HG03060 (cell line): ENCODE measurements at regions not wholly inside any gene's neighbourhood (a gene's known extent, or its start where the extent isn't known, plus 50 kb on each side); places are given as distances from the start of the nearest gene placed in this dataset.

Source experiments
- ATAC-seq: cut with Tn5 transposase; IDR thresholded peaks from one replicate; pipeline ENCODE4 v1.9.1; 2021; ENCODE audit warnings: low read depth, moderate number of reproducible peaks; ENCODE audit not compliant: unreplicated experiment

GRCh38 chr2:207401338-207401737 is 128.4 kb upstream of the CREB1 start:
- no peak for ATAC-seq

GRCh38 chr2:207403141-207403540 is 126.6 kb upstream of the CREB1 start:
- no peak for ATAC-seq

DNA sequence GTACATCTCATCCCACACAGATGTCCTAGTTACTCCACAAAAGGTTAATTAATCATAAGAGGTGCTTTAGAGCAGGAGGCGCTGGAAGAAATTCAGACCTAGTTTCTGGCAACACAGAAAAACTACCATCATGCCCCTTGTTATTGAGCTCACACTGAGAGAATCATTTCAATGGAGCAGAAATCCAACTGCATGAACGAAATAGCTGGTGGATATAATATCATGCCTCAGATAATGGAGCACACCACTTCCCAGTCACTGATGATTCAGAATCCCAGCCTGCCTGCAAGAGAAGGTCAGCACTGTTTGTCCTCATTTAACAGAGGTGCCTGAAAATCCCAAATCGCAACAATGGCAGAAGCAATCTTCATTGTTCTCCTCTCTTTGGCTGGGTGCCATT is 125.8 kb upstream of the CREB1 start:
- no peak for ATAC-seq

DNA sequence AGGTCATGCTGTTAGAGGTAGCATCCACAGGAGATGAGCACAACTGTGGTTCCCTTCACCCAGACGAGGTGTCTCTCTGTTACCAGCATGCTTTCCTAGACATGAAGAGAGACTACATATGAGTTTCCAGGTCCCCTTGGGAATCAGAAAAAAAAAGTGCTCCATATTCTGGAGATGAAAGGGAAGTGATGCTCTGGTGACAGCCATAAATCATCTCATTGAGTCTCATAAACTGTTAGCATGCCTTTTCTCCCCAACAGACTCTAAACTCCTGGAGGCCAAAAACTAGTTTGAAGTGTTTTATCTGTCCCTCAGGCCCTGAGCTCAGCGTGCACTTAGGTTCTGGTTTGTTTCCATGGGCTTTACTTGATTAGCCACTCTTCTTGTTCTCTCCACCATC is 124.6 kb upstream of the CREB1 start:
- no peak for ATAC-seq

DNA sequence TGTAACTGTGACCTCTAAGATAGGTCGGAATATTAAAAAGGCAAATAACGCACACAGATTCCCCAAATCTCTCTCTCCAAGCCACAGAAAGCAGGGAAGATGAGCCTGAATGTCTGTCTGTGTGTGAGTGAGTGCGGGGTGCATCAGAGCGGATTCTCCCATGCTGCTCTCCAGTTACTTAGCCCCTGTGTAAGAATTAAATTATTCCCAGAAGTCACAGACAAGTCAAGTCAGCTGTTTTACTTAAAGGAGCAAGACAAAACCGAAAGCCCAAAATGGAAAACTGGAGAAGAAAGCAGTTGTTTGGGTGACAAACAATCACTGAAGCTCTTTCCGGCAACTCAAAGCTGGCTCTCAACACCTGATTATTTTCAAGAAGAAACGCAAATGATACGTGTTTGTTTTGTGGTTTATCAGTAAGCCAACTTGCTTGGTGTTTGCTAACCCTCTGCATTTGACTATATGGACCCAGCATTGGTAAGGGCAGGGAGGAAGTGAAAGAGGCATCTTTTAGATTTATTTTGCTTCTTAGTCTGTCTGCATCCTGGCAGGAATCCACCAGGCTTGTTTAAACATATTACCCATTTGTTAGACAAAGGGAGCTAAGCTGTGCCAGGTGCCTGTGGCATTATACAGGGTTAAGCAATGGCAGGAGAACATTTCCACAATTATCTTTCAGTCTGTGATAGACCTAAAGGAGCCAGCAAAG is 121.5 kb upstream of the CREB1 start:
- peak; percentile 93 for ATAC-seq

DNA sequence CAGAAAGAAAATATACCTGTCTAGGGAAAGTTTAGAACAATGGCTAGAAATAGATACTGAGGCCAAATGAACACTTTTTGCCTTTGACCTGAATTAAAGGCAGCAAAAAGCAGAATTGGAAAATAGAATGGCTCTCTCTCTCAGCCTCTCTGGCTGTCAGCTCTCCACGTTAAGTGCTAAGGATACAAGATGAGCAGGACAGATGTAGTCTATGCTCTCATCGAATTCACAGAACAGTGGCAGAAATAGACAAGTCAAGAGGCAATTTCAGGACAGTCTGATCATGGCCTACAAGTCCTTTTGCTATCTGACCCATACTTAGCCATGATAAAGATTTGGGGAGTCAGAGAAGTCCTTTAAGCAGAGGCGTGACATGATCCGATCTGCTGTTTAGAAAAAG is 120.2 kb upstream of the CREB1 start:
- no peak for ATAC-seq

GRCh38 chr2:207412787-207413310 is 116.9 kb upstream of the CREB1 start:
- no peak for ATAC-seq

GRCh38 chr2:207413376-207413907 is 116.3 kb upstream of the CREB1 start:
- ATAC-seq = no peak

- no peak for ATAC-seq
These were observed 113.7 kb upstream of the CREB1 start for GRCh38 chr2:207416111-207416510.

- no peak for ATAC-seq
These were observed 112.9 kb upstream of the CREB1 start for GRCh38 chr2:207416900-207417299.

DNA sequence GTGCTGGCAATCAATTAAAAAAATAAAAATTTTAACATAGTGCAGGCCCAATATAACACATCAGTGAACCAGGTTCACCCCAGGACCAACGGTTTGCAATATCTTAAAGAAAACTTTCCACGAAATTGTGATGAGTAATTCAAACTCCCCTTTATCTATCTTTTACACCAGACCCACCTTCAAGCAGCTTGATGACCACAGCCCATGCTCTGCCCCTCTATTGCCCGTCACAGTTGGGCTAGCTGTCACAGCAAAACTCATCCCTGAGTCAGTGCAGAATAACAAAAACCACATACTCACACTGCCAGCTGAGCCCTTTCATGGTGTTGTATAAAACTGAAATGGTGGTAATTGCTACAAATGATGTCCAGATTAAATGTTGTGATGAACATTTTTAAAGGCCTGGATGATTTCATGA is 112.5 kb upstream of the CREB1 start:
- ATAC-seq = no peak

DNA sequence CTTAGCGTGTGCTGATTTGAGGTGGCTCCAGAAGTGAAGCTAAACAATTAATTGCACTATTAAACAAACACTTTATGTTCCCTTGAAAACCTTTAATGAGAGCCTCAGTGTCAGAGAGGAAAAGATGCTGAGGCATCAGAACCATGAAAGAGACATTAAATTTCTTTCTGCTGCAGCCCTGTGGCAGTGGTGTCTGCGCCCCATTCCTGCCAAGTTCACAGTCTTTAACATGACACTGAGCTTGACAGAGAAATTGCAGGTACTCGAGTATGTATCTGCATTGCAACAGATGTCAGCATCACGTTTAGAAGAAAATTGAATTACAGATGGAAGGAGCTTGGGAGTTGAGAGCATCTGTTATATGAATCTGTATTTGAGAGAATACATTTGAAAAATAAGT is 111.3 kb upstream of the CREB1 start:
- ATAC-seq = no peak

DNA sequence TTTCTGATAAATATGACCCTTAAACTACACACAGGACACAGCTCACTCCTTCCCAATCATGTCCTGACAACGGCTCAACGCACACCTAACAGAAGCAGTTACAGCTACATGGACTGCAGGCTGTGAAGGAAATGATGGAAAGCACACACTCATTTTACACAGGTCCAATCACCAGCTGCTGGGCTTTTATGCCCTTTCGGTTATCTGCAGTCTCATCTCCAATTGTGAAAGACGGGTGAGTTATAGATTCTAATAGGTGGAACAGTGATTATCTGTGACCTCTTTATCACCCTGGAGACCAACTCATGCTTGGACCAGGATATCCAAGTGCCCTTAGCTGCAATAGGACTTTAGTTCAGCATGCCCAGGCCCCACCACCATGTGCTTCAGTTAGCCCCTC is 110.4 kb upstream of the CREB1 start:
- ATAC-seq = no peak

GRCh38 chr2:207421671-207422070 is 108.1 kb upstream of the CREB1 start:
- ATAC-seq = no peak

GRCh38 chr2:207422380-207422779 is 107.4 kb upstream of the CREB1 start:
- ATAC-seq = no peak

DNA sequence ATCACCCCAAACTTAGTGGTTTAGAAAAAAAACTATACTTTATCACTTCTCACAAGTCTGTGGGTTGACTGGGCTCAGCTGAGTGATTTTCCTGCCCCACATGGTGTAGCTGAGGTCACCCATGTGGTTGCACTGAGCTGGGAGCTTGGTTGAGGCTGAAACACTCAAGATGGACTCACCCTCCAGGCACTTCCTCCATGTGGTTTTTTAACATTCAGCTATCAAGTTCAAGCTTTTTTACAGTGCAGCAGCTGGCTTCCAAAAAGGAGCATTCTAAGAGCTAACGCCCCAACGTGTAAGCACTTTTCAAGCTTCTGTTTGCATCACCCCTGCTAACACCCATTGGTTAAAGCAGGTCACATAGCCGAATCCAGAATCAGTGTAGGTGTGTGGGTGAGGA is 105.9 kb upstream of the CREB1 start:
- ATAC-seq = peak; percentile 98

GRCh38 chr2:207427986-207428385 is 101.8 kb upstream of the CREB1 start:
- ATAC-seq = no peak

DNA sequence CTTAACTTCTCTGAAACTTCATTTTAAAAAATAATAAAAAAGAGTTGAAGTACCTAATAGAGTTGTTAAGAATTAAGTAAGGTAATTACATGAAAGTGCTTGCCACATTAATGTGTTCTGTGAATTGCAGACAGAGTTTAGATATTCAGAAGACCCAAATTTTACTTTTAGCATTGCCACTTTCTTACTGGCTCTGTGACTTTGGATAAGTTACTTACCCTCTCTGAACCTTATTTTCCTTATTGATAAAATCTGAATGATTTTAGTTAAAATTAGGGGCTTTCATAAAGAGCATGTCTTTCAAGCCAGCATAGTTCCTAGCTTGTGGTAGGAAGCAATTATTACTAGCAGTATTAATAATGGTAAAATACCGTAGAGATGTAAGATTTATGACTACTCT is 101.2 kb upstream of the CREB1 start:
- no peak for ATAC-seq

GRCh38 chr2:207432453-207432852 is 97.3 kb upstream of the CREB1 start:
- no peak for ATAC-seq

GRCh38 chr2:207434306-207434705 is 95.5 kb upstream of the CREB1 start:
- no peak for ATAC-seq

- ATAC-seq = no peak
These were observed 94.8 kb upstream of the CREB1 start for GRCh38 chr2:207434899-207435465.

DNA sequence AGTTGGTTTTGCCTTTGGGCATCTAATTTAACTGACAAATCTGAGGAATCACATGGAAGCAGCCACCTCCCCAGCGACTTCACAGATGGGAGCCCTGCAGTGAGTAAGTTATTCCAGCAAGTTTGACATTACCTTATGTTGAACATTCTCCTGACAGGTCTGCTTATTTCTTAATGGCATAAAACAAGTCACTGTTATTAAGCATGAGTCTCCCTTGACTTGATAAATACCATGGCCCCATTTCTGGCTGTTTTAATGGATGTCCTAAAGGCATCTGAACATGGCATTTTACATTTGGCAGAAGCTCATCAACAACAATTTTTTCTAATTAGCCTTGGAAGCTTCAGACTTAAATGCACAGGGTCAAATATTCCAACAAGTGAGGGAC is 92.6 kb upstream of the CREB1 start:
- no peak for ATAC-seq
